Uterus (tissue), 3 donors: ENCODE measurements at regions not wholly inside any gene's neighbourhood (a gene's known extent, or its start where the extent isn't known, plus 50 kb on each side); places are given as distances from the start of the nearest gene placed in this dataset.

Experiments
- DNase-seq, 2 donors: peaks; one replicate each; pipeline ENCODE4 v3.0.0-alpha.2; 2019 to 2020
- H3K27ac ChIP-seq, 2 donors: fragments of 200-600 bp; sonication (generic); 1 replicate in 1 of 2; 2 replicates in 1 of 2; pipeline ENCODE4 v1.5.1; 2016 to 2018
- H3K27me3 ChIP-seq, 2 donors: fragments of 200-600 bp; sonication (generic); one replicate each; pipeline ENCODE4 v1.5.1; 2018 to 2019; ENCODE audit warnings: control low read depth in 1 of 2
- H3K36me3 ChIP-seq, 2 donors: fragments of 200-600 bp; sonication (generic); one replicate each; pipeline ENCODE4 v1.5.1; 2019; ENCODE audit warnings: control low read depth in 1 of 2
- H3K4me1 ChIP-seq, 2 donors: fragments of 200-600 bp; sonication (generic); one replicate each; pipeline ENCODE4 v1.5.1; 2018 to 2019; ENCODE audit warnings: control low read depth in 1 of 2
- H3K4me3 ChIP-seq, 2 donors: fragments of 200-600 bp; sonication (generic); 1 replicate in 1 of 2; 2 replicates in 1 of 2; pipeline ENCODE4 v1.5.1; 2018 to 2019; ENCODE audit warnings: mild to moderate bottlenecking in 1 of 2
- H3K9me3 ChIP-seq, 2 donors: fragments of 200-600 bp; sonication (generic); one replicate each; pipeline ENCODE4 v1.5.1; 2019; ENCODE audit warnings: control low read depth in 1 of 2
- POLR2A ChIP-seq, 2 donors: fragments of 450-650 bp; IDR thresholded peaks; one replicate each; pipeline ENCODE4 v1.6.1; 2016; ENCODE audit warnings: antibody characterized with exemption in 2 of 2, mild to moderate bottlenecking in 1 of 2, moderate library complexity in 1 of 2
- intact Hi-C: fragments of 100-400 bp; cut with DNase I; formaldehyde crosslinking; loops from one replicate; pipeline ENCODE4 v1.15.1; 2023; ENCODE audit warnings: low total_unique reads
- TF ChIP-seq, protein P1 (sequence below), 4 experiments: fragments of 200-600 bp in 2 of 4; fragments of 450-650 bp in 2 of 4; sonication (generic) in 2 of 4; IDR thresholded peaks; one replicate each; pipeline ENCODE4 v1.5.1; 2016 to 2019; ENCODE audit warnings: antibody characterized with exemption in 4 of 4, mild to moderate bottlenecking in 2 of 4, moderate library complexity in 1 of 4
- donor health status: DM: yes; HTN: yes; CAD: no.

GRCh38 chr7:343864-344607 lies 54.1 kb downstream of the FOXL3 start:
- no peaks in the 10 kb centered on the region for H3K27me3 ChIP-seq
- TF ChIP-seq POLR2A (IDR thresholded peaks at IDR 0.05): no peak
- TF ChIP-seq, protein P1, sequence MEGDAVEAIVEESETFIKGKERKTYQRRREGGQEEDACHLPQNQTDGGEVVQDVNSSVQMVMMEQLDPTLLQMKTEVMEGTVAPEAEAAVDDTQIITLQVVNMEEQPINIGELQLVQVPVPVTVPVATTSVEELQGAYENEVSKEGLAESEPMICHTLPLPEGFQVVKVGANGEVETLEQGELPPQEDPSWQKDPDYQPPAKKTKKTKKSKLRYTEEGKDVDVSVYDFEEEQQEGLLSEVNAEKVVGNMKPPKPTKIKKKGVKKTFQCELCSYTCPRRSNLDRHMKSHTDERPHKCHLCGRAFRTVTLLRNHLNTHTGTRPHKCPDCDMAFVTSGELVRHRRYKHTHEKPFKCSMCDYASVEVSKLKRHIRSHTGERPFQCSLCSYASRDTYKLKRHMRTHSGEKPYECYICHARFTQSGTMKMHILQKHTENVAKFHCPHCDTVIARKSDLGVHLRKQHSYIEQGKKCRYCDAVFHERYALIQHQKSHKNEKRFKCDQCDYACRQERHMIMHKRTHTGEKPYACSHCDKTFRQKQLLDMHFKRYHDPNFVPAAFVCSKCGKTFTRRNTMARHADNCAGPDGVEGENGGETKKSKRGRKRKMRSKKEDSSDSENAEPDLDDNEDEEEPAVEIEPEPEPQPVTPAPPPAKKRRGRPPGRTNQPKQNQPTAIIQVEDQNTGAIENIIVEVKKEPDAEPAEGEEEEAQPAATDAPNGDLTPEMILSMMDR (IDR thresholded peaks at IDR 0.05): no peak
- no peak overlapping the region for H3K4me3 ChIP-seq
- no peaks in the 10 kb centered on the region for H3K9me3 ChIP-seq
- no peaks in the 10 kb centered on the region for H3K36me3 ChIP-seq
- no peak for DNase-seq
- H3K27ac ChIP-seq: no peak overlapping the region
- H3K4me1 ChIP-seq: no peaks in the 10 kb centered on the region
- intact Hi-C loops: no loop called here

DNA sequence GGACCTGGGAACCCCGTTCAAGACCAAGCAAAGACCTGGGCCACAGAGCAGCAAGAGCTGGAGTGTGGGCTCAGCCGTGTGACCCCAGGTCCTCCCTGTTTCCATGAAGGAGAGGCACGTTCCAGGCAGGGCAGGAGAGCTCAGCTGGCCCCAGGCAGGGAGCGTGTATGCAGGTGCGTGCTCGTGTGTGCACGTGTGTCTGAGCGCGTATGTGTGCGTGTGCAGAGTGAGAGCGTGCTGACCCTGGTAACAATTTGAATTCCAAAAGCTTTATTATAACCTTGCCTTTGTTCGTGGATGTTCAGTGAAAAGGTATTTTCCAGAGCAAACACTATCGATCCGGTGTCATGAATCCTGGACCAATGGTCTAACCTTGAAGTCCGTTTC lies 54.6 kb downstream of the FOXL3 start:
- TF ChIP-seq, protein P1 (IDR thresholded peaks at IDR 0.05): no peak
- no peak for TF ChIP-seq POLR2A (IDR thresholded peaks at IDR 0.05)
- intact Hi-C loops: no loop called here
- DNase-seq: no peak
- no peaks in the 10 kb centered on the region for H3K27me3 ChIP-seq
- H3K4me1 ChIP-seq: no peaks in the 10 kb centered on the region
- no peak overlapping the region for H3K27ac ChIP-seq
- no peaks in the 10 kb centered on the region for H3K36me3 ChIP-seq
- H3K4me3 ChIP-seq: no peak overlapping the region
- H3K9me3 ChIP-seq: no peaks in the 10 kb centered on the region

DNA sequence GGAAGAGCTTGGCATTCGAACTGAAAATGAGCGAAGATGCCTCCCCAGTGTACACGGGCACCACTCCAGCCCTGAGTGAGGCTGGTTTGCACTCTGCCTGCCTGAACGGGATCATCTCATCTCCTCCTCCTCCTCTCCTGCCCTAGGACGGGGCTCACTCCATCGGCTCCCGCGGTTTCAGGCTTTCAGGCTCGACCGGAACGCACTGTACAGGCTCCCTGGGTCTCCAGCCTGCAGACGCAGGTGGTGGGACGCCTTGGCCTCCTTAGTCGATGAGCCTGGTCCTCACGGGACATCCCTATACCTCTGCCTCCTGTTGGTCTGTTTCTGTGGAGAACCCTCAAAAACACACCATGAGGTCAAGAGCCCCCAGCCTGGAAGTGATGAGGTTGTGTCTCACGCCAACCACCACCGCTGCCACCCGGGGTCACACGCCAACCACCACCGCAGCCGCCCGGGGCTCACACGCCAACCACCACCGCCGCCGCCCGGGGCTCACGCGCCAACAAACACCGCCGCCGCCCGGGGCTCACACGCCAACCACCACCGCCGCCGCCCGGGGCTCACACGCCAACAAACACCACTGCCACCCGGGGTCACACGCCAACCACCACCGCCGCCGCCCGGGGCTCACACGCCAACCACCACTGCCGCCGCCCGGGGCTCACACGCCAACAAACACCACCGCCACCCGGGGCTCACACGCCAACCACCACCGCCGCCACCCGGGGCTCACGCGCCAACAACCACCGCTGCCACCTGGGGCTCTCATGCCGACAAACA lies 56.3 kb downstream of the FOXL3 start:
- TF ChIP-seq, protein P1 (IDR thresholded peaks at IDR 0.05): no peak
- no peak for TF ChIP-seq POLR2A (IDR thresholded peaks at IDR 0.05)
- no peaks in the 10 kb centered on the region for H3K27me3 ChIP-seq
- H3K27ac ChIP-seq: no peak overlapping the region
- H3K9me3 ChIP-seq: no peaks in the 10 kb centered on the region
- H3K36me3 ChIP-seq: no peaks in the 10 kb centered on the region
- H3K4me1 ChIP-seq: no peaks in the 10 kb centered on the region
- DNase-seq: no peak
- H3K4me3 ChIP-seq: no peak overlapping the region
- intact Hi-C loops: no loop called here

DNA sequence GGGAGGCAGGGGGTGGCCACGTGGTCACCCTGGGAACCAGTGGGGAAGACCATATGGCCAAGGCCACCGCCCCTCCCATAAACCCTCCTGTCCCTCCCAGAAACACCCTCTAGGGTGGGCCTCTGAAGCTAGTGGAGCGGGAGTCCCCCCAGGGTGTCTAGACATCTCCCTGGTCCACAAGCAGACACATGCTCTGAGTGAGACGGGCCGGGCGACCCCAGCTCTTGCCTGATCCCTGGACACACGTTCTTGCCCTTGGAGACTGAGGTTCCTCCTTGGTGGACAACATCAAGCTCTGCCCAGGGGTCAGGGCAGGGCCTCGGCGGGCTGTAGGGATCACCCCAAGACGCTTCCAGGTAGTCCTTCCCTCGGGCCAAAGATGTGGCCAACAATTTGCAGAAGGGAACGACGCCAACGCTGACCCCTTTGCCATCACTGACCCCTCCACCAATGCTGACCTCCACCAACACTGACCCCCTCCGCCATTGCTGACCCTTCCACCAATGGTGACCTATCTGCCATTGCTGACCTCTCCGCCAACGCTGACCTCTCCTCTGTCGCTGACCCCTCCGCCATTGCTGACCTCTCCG lies 57.1 kb downstream of the FOXL3 start:
- H3K27ac ChIP-seq: no peak overlapping the region
- no peaks in the 10 kb centered on the region for H3K36me3 ChIP-seq
- H3K4me3 ChIP-seq: no peak overlapping the region
- TF ChIP-seq POLR2A (IDR thresholded peaks at IDR 0.05): no peak
- TF ChIP-seq, protein P1 (IDR thresholded peaks at IDR 0.05): no peak
- no peaks in the 10 kb centered on the region for H3K27me3 ChIP-seq
- no peak for DNase-seq
- H3K9me3 ChIP-seq: no peaks in the 10 kb centered on the region
- no peaks in the 10 kb centered on the region for H3K4me1 ChIP-seq
- intact Hi-C loops: no loop called here
